DOHH2 (cell line): ENCODE measurements at regions not wholly inside any gene's neighbourhood (a gene's known extent, or its start where the extent isn't known, plus 50 kb on each side); places are given as distances from the start of the nearest gene placed in this dataset.

Experiments
- CTCF ChIP-seq: fragments of 200-600 bp; sonication (generic); IDR thresholded peaks from one replicate; pipeline ENCODE4 v1.5.1; 2014; ENCODE audit warnings: antibody characterized with exemption, mild to moderate bottlenecking, low read depth, low read length; ENCODE audit not compliant: poor library complexity, severe bottlenecking
- EZH2phosphoT487 ChIP-seq: fragments of 200-600 bp; sonication (generic); IDR thresholded peaks from 2 replicates; pipeline ENCODE4 v1.6.1; 2017; ENCODE audit warnings: borderline replicate concordance, mild to moderate bottlenecking, antibody characterized with exemption, low read length, moderate library complexity, mixed read lengths

GRCh38 chr7:82593780-82594179 lies 150.2 kb upstream of the CACNA2D1 start:
- TF ChIP-seq CTCF, result no peak
- no peak for TF ChIP-seq EZH2phosphoT487
